ENCODE measurements at regions not wholly inside any gene's neighbourhood (a gene's known extent, or its start where the extent isn't known, plus 50 kb on each side); places are given as distances from the start of the nearest gene placed in this dataset.
"Not testable (repeated sequence)": the region's sequence is repeated elsewhere in the genome, so short reads cannot be mapped to it uniquely, and the experiment has no call there.

DNA sequence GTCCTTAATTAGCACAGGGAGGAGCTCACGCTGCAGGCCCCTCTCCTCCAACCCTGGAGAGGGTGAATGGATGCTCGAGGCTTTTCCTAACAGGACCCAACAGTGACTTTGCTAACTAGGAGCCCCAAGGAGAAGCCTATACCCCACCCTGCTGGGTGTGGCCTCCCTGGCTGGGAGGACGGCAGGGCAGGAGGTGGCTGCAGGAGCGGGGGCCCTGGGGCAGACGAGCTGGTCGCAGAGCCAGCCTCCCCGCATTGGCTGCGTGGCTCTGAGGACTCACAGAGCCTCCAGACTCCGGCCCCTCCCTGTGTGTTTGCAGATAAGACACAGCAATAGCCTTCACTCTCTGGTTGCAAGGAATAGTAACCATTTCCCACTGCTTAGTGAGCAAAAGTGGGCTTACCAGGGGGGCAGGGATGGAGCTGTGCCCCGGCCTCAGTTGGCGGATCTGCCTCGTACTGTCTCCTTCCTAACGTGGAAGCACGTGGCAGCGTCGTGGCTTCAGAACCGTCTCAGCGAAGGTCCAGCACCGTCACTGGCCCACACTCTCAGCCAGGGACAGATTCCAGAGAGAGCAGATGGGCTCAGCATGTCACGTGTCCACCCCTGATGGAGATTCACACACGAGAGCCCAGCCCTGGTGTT is 1087.5 kb downstream of the BRD1 start:
- DNase-seq, result no peak

DNA sequence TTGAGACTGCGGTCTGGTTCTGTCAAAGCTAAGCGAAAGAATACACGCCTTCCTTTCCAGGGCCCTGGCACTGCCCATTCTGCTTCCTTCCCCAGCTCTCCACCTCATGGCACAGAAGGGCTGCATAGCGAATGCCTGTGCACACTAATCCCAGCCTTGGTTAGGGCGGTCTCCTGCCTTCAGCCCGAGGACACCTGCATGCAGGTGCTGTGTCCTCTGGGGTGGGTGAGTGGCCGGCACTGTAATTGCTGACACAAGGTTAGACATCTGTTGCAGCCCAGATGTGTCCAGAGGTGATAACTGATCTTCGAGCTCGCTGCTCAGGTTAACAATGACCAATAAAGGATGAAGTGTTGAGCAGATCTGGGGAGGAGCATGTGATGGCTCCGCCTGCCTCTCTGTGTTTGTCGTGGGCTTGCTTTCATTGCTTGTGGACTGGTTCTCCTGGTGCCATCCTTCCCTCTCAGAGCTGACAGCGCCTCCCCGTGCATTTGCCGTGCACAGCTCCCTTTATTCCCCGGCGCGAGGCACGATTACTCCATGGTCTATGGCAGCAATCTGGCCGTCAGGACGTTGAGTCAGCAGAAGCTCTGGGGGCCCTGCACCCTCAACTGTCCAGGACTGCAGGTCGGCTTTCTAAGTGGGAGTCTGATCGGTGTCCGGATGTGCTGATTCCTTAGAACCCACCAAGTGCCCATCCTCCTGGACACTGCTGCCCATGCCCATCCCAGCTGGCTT is 1088.2 kb downstream of the BRD1 start:
- DNase-seq, result no peak

DNA sequence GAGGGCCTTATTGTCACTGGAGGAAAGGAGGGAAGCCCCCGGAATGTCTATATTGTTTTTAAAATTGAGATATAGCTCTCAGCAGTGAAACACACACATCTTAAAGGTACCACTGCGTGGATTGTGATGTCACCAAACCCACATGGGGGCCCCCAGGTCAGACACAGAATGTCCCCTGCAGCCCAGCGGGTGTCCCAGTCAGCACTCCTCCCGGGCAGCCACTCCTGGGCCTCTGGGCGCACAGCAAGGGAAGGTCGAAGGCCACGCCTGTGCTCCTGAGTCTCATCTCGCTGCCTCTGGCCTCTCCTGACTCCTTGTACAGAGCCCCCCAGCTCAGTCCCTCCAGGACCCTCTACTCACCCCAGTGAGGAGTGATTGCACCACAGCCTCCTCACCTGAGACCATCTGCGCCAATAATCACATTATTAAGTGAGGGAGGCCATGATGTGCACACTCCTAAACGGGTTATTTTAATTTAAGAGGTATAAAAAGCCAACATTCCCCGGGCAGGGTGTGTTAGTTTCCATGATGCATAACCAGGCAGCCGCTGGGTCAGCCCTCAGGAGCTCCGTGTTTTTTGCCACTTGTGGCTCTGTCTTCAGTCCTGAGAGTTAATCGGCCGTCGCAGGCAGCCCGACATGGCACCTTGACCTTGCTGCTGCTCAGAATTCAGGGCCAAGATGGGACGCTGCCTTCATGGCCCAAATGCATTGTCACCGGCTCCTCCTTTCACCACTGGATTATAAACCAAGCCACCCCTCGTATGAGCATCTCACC is 1089.3 kb downstream of the BRD1 start:
- no peak for DNase-seq

DNA sequence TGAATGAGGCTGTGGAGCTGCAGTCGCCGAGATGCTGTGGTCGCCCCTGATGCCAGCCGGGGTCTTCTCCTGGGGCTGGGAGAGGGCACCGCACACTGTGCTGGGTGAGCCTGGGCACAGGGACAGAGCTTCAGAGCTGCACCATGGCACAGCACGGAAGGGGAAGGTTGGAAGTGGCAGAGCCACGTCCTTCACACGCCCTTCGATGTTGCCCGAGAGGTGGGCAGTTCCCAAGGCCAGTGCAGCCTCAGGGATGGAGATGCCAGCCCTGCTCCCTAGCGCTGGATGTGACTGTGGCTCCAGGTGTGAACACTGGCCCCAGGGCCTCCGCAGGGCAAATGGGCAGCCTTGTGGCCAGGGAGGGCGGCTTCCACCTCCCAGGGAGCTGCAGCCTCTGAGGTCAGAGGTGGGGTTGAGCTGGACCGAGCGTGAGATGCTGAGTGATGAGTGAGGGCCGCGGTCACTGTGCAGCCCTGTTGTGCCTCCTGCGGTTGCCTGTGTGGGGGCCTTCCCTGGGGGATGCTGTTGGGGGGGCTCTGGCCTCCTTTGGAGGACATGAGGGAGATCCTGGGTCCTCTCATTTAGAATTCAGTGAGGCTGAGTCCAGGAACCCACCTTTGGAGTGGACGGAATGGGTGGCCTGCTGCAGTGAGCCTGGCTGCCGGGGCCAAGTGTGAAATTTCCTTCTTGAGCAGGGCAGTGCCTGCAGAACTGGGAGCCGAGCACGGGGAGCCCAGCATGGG is 1090.0 kb downstream of the BRD1 start:
- no peak for DNase-seq

DNA sequence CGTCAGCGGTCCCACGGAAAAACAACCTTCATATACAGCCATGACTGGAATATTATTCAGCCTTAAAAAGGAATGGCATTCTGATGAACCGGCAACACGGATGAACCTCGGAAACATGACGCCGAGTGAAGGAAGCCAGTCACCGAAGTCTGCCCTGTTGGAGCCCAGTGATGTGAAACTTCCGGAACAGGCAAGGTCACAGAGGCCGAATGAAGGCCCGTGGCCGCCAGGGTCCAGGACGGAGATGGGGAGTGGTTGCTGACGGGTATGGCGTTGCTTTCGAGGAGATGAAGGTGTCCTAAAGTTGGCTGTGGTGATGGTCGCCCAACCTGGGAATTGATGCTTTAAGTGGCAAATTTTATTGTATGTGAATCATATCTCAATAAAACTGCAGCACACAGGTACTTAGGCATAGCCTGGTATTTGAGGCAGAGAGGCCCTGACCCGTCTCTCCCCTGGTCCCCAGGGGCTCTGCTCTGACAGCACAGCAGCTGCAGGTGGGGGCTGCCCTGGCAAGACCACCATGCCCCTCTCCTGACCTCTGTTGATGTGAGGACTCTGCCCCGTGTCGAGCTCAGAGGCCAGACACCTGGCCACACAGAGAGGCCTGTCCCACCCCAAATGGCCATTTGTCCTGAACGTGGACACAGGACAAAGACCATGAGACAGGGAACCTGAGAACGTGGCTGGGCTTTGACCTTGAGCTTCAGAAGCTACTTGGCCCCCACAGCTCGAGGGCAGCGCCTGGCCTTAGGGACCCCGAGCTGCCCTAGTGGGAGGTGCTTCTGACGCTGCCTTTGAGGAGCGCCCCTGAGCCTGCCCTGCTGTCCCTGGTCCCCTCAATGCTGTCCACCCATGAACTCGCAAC is 1090.8 kb downstream of the BRD1 start:
- DNase-seq, result no peak

DNA sequence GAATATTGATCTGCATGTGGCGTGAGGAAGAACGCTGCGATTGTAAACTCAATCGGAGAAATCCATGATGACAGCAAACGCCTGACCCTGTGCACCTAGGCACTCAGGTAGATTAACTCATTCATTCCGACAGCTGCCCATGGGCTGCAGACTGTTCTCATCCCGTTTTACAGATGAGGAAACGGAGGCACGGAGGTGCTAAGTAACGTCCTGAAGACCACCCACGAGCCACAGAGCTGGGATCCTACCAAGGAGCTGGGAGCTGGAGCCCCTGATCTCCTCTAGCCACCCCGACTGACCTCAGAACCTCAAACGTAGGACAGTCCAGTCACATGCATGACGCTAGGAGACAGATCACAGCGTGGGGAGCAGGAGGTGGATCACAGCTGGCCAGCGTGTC is 1092.7 kb downstream of the BRD1 start:
- no peak for DNase-seq

DNA sequence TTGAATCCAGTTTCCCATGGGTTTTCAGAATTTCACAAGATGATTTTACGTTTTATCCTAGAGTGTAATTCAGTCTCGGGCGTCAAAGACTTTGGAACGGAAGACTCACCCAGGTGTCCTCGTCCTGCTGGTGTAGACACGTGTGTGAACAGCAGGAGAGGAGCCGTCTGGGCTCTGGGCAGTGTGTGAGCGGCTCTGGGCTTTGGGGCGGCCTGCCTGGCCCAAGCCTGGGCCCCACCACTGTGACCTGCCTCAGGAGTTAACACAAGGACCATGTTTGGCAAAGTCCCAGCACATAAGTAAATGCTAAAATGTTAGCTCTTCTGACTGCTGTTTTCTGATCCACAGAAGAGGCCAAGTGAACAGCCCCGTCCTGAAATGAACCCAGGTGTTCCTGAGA is 1093.3 kb downstream of the BRD1 start:
- DNase-seq, result no peak

DNA sequence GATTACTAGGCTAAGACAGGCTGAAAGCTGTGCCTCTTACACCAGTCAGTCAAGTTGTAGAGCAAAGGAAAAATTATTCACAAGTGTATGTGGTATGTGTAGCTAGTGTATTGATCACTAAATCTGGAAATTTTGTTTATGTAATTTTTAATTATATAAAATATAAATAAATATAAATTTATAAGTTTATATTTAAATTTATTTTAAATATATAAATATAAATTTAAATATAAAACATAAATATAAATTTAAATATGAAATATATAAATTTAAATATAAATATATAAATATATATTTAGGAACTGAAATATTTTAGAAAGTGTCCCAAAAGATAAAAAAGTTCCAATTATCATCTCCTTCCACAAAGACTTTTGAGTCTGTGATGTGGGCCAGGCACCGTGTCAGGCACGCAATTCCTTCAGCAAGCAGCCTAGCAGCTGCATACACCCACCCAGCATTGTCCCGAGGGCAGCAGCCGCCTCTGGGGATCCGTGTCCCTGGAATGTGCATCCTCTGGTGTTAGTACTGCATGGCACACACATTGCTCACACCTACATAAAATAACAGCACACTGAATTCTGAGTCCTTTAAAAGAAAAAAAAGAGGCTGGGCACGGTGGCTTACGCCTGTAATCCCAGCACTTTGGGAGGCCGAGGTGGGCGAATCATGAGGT is 1098.0 kb downstream of the BRD1 start:
- DNase-seq, result no peak

DNA sequence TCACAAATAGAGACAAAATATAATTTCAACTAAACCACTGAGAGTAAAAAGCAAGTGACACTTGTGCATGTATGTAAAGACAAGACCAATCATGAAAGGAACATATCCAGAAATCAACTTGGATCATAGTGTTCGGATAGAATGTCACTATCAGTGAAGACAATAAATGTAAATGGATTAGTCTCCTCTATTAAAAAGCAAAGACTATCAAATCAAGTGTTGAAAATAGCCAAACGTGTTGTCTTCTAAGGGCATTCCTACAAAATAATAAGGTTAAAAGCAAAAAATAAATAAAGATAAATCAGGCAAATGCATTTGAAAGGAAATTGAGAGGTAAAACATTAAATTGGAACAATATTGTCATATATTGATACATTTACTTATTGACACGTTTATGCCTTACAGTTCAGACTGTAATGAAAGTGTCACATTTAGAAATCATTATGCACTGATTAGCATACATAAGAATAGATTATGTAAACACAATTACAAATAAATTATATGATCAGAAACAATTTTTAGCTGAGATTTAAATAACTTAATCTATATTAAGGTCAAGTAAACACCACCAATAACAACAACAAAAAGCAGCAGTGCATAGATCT is 1100.1 kb downstream of the BRD1 start:
- DNase-seq, result no peak

DNA sequence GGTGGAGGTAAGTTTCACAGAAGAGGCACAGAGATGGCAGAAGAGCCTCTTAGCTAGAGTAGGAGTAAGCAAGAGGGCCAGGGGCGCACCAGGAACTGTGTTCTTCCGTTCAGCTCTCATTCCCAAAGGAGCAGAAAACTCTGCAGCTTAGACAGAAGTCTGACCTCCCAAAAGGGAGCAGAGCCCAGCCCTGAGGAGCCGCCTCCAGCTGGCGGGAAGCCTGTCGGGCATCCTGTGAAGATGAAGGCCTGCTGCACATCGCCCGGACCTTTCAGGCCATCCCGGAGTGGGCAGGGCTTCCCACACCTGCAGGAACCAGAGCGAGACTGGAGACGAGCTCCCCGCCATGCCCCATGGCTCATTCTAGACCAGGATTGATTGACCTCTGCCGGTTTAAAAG is 1102.8 kb downstream of the BRD1 start:
- DNase-seq, result no peak

DNA sequence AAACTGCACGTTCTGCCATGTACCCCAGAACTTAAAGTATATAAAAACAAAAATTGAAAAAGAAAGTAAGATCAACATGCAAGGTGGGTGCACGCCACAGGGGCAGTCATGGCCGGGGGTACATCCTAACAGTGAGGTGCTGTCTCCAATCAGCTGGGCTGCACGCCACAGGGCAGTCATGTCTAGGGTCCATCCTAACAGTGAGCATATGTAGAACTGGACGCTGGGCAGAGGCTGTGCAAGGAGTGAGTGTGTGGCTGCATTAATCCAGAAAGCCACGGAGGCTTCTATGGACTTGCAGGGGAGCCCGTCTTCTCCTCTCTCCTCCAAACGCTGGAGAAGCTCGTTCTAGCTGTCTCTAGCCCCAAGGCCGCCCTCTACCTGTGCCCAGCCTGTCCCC is 1105.0 kb downstream of the BRD1 start:
- DNase-seq, result no peak

DNA sequence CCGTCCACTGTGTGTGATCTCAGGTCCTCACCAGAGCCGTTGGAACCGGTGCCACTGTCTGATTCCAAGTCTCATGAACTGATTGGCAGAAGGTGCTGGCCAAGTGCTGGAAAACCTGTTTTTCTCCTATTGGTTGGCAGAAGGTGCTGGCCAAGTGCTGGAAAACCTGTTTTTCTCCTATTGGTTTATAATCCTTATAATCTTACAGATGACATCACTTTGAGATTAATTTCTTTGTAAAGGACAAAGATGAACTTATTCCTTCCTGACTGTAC is 1106.3 kb downstream of the BRD1 start:
- no peak for DNase-seq

DNA sequence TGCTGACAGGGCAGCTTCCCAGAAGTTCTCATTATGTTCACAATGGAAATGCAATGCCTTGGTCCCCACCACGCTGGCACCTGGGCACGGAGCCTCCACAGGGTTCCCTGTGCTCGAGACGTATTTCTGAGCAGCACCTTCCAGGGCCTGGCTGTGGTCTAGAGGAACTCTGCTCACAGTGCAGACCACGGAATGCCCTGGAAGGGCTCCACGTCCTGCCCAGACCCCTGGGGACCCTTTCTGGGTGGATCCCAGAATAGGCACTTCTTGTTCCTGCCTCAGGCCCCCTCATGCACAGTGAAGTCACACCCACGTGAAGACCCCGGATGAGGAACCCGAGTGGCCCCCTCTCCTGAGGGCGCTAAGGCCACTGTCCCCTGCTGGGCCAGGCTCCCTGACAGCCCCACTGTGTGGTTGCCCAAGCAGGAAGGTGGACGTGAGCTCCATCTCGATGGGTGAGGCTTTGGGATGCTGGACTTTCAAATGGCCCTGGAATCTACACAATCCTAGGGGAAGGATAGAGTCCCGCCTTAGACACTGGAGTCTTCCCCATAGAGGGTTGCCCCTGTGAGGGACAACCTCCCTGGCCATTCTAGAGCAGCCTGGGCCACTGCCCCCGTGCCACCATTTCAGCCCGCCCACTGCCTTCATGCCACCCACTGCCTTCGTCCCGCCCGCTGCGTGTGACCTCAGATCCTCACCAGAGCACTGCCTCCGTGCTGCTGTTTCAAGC is 1106.8 kb downstream of the BRD1 start:
- DNase-seq, result no peak

DNA sequence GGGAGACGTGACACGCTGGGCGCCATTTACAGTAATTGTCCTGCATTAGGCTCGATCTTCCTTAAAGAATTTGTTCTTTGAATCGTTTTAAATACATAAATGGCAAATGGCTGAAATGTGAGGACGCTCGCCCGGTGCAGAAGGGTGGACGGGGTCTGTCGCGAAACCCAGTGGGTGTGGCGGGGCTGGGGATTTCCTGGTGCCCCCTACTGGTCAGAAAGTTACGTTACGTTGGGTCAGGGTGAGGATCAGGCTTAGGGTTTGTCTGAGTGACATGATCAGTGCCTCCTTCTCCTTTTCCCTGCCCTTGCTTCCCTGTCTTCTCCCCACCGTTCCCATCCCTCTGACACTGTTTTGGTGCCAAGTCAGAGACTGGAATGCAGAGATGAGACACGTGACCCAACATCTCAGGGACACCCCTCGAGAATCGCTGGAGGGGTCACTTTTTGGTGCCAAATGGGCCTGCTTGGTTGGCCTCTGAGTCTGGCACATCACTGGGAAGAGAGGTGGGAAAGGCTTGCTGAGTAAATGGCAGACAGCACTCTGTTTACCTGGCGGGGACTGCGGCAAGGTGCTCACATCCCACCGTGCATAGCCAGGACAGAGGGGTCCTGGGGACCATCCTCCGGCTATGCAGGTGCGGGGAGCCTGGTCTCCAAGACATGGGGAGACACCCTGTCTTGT is 1107.6 kb downstream of the BRD1 start:
- DNase-seq, result no peak

DNA sequence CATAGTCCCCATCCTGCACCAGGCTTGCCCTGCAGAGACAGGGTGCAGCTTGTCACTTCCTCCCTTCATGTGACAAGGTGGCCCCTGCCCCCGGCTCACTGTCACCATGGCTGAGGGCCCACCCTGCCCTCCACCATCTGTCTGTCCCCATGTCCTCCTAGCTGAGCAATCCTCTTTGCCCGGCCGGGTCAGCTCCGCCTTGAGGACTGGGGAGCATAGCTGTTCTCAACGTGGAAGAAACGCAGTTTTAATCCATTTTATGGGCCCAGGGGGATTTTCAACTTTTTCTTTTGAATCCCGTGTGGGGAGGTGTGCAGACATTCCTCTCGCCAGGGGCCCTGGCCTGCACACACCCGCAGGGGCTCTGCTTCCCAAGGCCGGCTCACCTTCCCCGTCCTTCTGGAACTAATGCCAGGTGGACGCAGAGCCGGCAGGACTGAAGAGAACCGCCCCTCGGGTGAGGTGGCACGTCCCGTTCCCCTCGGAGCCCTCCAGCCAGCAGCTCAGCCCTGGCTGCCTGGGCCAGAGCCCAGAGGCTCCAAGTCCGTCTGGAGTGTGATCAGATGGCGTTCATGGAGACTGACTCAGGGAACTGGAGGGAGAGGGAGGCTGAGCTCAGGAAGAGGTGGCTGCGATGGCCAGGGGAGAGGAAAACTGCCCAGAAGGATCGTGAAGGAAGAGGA is 1108.7 kb downstream of the BRD1 start:
- DNase-seq, result no peak

DNA sequence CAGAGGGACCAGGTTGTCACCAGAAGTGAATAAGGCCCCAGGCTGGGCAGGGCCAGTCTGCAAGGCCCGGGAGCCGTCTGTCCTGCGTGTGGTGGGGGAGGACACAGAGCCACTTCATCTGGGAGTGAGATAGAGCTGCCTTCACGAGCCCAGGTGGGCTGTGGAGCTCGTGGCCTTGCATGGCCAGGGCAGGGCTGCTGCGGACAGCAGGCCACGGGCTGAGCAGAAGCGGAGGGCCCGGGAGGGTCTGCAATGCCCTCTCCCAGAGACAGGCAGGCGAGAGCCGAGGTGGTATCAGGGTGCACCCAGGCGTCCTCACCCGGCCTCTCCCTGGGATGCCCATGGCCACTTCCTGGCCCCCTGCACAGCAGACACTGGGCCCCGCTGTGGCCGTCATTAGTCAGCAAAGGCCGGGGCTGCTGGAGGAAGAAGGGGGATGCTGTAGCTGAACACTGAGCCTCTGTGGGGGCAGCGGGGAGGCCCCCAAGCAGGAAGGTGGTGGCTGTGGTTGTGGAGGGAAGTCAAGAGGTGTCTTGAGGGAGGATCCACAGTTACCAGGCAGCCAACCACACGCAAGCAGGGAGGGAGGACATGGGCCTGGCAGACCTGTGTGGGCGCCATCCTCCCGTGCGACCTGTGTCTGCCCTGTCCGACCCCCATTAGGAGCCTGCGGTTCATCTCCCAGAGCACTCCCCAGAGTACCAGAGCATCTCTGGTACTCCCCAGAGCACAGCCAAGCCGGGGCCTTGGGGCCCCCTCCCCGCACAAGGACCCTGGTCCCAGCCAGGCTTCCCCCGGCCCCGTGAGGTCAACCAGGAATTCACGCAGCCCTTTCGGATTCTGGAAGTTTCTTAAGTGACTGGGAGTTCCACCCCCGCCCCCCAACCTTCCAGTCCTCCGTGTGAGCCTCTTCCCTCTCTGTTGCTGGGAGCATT is 1109.5 kb downstream of the BRD1 start:
- DNase-seq, result no peak

DNA sequence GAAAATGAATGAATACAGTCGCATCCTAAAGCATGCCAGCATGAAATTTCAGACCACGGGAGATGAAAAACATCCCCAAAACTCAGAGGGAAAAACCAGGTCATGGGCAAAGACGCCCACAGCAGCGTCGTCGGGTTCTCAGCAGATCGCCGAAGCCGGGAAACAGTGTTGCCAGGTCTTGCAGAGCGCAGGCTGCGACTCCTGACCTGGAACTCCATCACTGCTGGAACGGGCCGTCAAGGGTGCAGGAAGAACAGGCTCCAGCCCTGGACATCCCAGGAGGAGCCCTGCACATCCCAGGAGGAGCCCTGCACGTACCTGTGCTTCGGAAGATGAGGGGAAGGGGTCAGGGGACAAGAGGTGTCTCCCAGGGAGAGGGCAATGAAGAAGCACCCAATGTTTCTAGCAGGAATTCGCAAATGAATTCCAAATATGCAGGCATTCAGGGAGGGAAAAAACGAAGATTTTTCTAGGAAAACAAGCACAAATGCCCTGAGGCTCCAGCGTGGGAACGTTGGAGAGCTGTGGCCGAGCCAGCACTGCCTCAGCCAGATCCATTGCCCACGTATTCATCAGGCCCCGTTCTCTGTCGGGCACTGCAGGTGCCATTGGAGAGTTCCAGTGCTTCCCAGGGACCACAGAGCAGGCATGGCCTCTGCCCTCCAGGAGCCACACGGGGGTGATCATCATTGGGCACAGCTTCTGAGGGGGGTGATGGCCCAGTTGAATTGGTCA is 1110.4 kb downstream of the BRD1 start:
- DNase-seq, result no peak

DNA sequence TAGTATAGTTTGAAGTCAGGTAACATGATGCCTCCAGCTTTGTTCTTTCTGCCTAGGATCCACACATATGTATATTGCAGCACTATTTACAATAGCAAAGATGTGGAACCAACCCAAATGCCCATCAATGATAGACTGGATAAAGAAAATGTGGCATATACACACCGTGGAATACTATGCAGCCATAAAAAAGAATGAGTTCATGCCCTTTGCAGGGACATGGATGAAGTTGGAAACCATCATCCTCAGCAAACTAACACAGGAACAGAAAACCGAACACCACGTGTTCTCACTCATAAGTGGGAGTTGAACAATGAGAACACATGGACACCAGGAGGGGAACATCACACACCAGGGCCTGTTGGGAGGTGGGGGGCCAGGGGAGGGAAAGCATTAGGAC is 1111.5 kb downstream of the BRD1 start:
- DNase-seq, result not testable (repeated sequence)

Measured in NCI-H1048 (cell line).